GM12878 (cell line): ENCODE measurements at regions not wholly inside any gene's neighbourhood (a gene's known extent, or its start where the extent isn't known, plus 50 kb on each side); places are given as distances from the start of the nearest gene placed in this dataset.

ENCODE experiments used
- ATAC-seq: fragments of 200-7000 bp; cut with Tn5 transposase; 3 replicates; pipeline ENCODE4 v1.9.1; 2020; ENCODE audit warnings: mild to moderate bottlenecking, moderate library complexity
- BruUV-seq: library from RNA; stranded (reverse); fragments of 400-500 nt; replicated peaks from 2 replicates; lab custom pipeline; 2021; lab: Mats Ljungman, UMichigan
- CTCF ChIA-PET: fragments of 300-600 bp; sonication (Branson Sonifier 250); formaldehyde crosslinking; extraction: SDS; loops from one replicate; lab custom pipeline; 2021; ENCODE audit warnings: inconsistent platforms; lab: Yijun Ruan, JAX
- POLR2A ChIA-PET: fragments of 350-600 bp; formaldehyde crosslinking; extraction: SDS; loops from one replicate; lab custom pipeline; 2021; ENCODE audit warnings: inconsistent platforms; lab: Charles Lee
- RAD21 ChIA-PET: fragments of 300-600 bp; sonication (Branson Sonifier 250); formaldehyde crosslinking; loops from one replicate; lab custom pipeline; 2023; ENCODE audit warnings: antibody characterized with exemption; ENCODE audit not compliant: unreplicated experiment; lab: Charles Lee
- SMC1A ChIA-PET: fragments of 300-600 bp; sonication (Branson Sonifier 250); formaldehyde crosslinking; loops from one replicate; lab custom pipeline; 2023; ENCODE audit not compliant: unreplicated experiment, uncharacterized antibody; lab: Charles Lee
- DNase-seq: peaks from one replicate; pipeline ENCODE4 v3.0.0-alpha.2; 2011; ENCODE audit warnings: low read depth, low spot score
- FAIRE-seq: peaks from 3 replicates; lab custom pipeline; 2011; peaks lifted over from hg19 to GRCh38; lab: Jason Lieb, UNC
- H2AFZ ChIP-seq: 2 replicates; pipeline ENCODE4 v1.6.0; 2011; ENCODE audit warnings: low read depth, low read length, control low read depth; ENCODE audit not compliant: control insufficient read depth
- H3K27ac ChIP-seq: 2 replicates; pipeline ENCODE4 v1.5.1; 2011; ENCODE audit warnings: control low read depth; ENCODE audit not compliant: control insufficient read depth, insufficient read depth
- H3K27me3 ChIP-seq, 2 experiments: replicated peaks in 1 of 2; 2 replicates each; pipeline versions ENCODE4 v1.6.0 to v1.6.1; 2011; ENCODE audit warnings: low read length in 1 of 2; ENCODE audit not compliant: control insufficient read depth in 2 of 2, insufficient read depth in 2 of 2
- H3K36me3 ChIP-seq, 2 experiments: 2 replicates each; pipeline ENCODE4 v1.5.1; 2011; ENCODE audit warnings: low read length in 1 of 2; ENCODE audit not compliant: control insufficient read depth in 2 of 2, insufficient read depth in 2 of 2
- H3K4me1 ChIP-seq: 2 replicates; pipeline ENCODE4 v1.6.1; 2011; ENCODE audit warnings: mild to moderate bottlenecking, low read length, moderate library complexity, mixed read lengths; ENCODE audit not compliant: control insufficient read depth, insufficient read depth
- H3K4me2 ChIP-seq: 2 replicates; pipeline ENCODE4 v1.6.0; 2011; ENCODE audit warnings: control low read depth; ENCODE audit not compliant: control insufficient read depth, insufficient read depth
- H3K4me3 ChIP-seq: fragments of 200-600 bp; sonication (generic); 2 replicates; pipeline ENCODE4 v1.5.1; 2016
- H3K79me2 ChIP-seq: 2 replicates; pipeline ENCODE4 v1.6.0; 2011; ENCODE audit warnings: low read length; ENCODE audit not compliant: control insufficient read depth, insufficient read depth
- H3K9ac ChIP-seq: 2 replicates; pipeline ENCODE4 v1.8.0; 2011; ENCODE audit warnings: low read length, control low read depth, mixed read lengths; ENCODE audit not compliant: control insufficient read depth, insufficient read depth
- H3K9me3 ChIP-seq: replicated peaks from 3 replicates; pipeline ENCODE4 v1.5.1; 2011; ENCODE audit warnings: mild to moderate bottlenecking, low read length; ENCODE audit not compliant: control insufficient read depth, insufficient read depth
- H4K20me1 ChIP-seq: 2 replicates; pipeline ENCODE4 v1.6.0; 2011; ENCODE audit not compliant: control insufficient read depth, insufficient read depth
- CBX5 ChIP-seq: sonication (generic); IDR thresholded peaks from 2 replicates; pipeline ENCODE4 v1.6.1; 2016; ENCODE audit warnings: low read depth, moderate library complexity, mild to moderate bottlenecking, inconsistent platforms
- EED ChIP-seq: sonication (generic); IDR thresholded peaks from 2 replicates; pipeline ENCODE4 v1.6.1; 2016; ENCODE audit warnings: antibody characterized with exemption, low read depth
- JUNB ChIP-seq: IDR thresholded peaks from 2 replicates; pipeline ENCODE4 v1.6.1; 2016; ENCODE audit warnings: antibody characterized with exemption, mild to moderate bottlenecking
- MXI1 ChIP-seq: fragments of 150-350 bp; IDR thresholded peaks from 2 replicates; pipeline ENCODE4 v1.6.1; 2011; ENCODE audit warnings: low read depth, mild to moderate bottlenecking, inconsistent platforms, low read length, improper control_type of control experiment
- NR2F1 ChIP-seq: fragments of 450-650 bp; conservative IDR thresholded peaks from 2 replicates; pipeline ENCODE4 v1.6.1; 2017; ENCODE audit warnings: mild to moderate bottlenecking
- POLR2AphosphoS2 ChIP-seq: IDR thresholded peaks from 2 replicates; pipeline ENCODE4 v1.6.1; 2011; ENCODE audit warnings: low read depth, mild to moderate bottlenecking, low read length, improper control_type of control experiment, moderate library complexity
- TCF12 ChIP-seq: IDR thresholded peaks from 2 replicates; pipeline ENCODE4 v1.6.1; 2011; ENCODE audit warnings: low read depth, mild to moderate bottlenecking, low read length
- TCF3 ChIP-seq: IDR thresholded peaks from 2 replicates; pipeline ENCODE4 v1.6.1; 2012; ENCODE audit warnings: low read depth, mild to moderate bottlenecking, low read length, borderline replicate concordance; ENCODE audit not compliant: insufficient read depth
- YY1 ChIP-seq: IDR thresholded peaks from 2 replicates; pipeline ENCODE4 v1.6.1; 2011; ENCODE audit warnings: low read depth, mild to moderate bottlenecking, low read length
- WGBS: methylation state at CpG from one replicate; pipeline ENCODE4 v1.1.6; 2016; ENCODE audit warnings: low lambda C conversion rate; ENCODE audit not compliant: insufficient replicate concordance, insufficient coverage; ENCODE audit errors: missing lambda C conversion rate; 5-methylcytosine and 5-hydroxymethylcytosine counted together
- in situ Hi-C: fragments of 300-500 bp; cut with MboI; formaldehyde crosslinking; loops from 9 replicates; pipeline ENCODE4 v1.14.3; 2018; ENCODE audit warnings: mixed read lengths
- intact Hi-C: fragments of 100-400 bp; cut with micrococcal nuclease; formaldehyde crosslinking; loops from one replicate; pipeline ENCODE4 v1.14.2; 2022; ENCODE audit not compliant: unreplicated experiment
- TF ChIP-seq, protein P1 (sequence below): fragments of 450-650 bp; formaldehyde crosslinking; IDR thresholded peaks from 2 replicates; pipeline ENCODE4 v1.4.0; 2022; ENCODE audit warnings: mild to moderate bottlenecking, moderate library complexity
- TF ChIP-seq, protein P2 (sequence below): IDR thresholded peaks from 2 replicates; pipeline ENCODE4 v1.6.1; 2012; ENCODE audit warnings: low read length, inconsistent platforms

DNA sequence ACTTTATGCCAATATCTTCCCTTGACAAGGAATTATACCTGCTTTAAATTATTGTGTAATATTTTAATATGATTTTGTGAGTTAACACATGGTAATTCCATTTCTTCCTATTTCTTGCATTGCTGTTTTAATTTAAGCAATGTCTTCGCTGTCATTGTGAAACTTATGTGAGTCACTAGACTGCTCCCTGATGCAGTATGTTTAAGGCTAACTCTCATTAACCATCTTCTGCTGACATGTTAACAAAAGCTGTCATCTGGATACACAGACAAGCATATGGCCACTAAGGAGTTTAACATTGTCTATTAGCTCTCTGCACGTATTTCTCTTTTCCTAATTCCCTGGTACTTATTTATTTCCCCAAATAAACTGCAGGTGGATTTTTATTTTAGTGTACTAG, 980.8 kb upstream of the CTNND2 start:
- no TSS peak for BruUV-seq
- H3K4me2 ChIP-seq = no peak overlapping the region
- ChIA-PET SMC1A (interaction anchor here (0.7 kb wide), 1 partner anchor 23 kb away, joined by 3 read pairs; no protein-coding TSS in a partner anchor), RAD21 (no interaction called here), CTCF (interaction anchor here (0.6 kb wide), 1 partner anchor 439 kb away, joined by 4 read pairs; no protein-coding TSS in a partner anchor), POLR2A (no interaction called here)
- in situ Hi-C loops (no loop called here), intact Hi-C loops (no loop called here)
- no peaks in the 10 kb centered on the region for H4K20me1 ChIP-seq
- ATAC-seq (no peak), DNase-seq (no peak), FAIRE-seq (no peak)
- H3K9ac ChIP-seq = no peak overlapping the region
- H3K27ac ChIP-seq = no peak overlapping the region
- no peaks in the 10 kb centered on the region for H3K27me3 ChIP-seq
- WGBS = 0% methylated on average over 2 of the region's 2 CpGs
- no peak overlapping the region for H3K4me3 ChIP-seq
- TF ChIP-seq, protein P1, sequence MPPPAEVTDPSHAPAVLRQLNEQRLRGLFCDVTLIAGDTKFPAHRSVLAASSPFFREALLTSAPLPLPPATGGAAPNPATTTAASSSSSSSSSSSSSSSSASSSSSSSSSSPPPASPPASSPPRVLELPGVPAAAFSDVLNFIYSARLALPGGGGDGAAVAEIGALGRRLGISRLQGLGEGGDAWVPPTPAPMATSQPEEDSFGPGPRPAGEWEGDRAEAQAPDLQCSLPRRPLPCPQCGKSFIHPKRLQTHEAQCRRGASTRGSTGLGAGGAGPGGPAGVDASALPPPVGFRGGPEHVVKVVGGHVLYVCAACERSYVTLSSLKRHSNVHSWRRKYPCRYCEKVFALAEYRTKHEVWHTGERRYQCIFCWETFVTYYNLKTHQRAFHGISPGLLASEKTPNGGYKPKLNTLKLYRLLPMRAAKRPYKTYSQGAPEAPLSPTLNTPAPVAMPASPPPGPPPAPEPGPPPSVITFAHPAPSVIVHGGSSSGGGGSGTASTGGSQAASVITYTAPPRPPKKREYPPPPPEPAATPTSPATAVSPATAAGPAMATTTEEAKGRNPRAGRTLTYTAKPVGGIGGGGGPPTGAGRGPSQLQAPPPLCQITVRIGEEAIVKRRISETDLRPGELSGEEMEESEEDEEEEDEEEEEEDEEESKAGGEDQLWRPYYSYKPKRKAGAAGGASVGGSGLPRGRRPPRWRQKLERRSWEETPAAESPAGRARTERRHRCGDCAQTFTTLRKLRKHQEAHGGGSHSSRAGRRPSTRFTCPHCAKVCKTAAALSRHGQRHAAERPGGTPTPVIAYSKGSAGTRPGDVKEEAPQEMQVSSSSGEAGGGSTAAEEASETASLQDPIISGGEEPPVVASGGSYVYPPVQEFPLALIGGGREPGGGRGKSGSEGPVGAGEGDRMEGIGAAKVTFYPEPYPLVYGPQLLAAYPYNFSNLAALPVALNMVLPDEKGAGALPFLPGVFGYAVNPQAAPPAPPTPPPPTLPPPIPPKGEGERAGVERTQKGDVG = no peak
- TF ChIP-seq EED (no peak), JUNB (no peak), MXI1 (no peak), YY1 (no peak)
- no peaks in the 10 kb centered on the region for H3K9me3 ChIP-seq
- H3K79me2 ChIP-seq = no peaks in the 10 kb centered on the region
- H3K4me1 ChIP-seq = no peaks in the 10 kb centered on the region
- no peak overlapping the region for H2AFZ ChIP-seq
- H3K36me3 ChIP-seq = no peaks in the 10 kb centered on the region

DNA sequence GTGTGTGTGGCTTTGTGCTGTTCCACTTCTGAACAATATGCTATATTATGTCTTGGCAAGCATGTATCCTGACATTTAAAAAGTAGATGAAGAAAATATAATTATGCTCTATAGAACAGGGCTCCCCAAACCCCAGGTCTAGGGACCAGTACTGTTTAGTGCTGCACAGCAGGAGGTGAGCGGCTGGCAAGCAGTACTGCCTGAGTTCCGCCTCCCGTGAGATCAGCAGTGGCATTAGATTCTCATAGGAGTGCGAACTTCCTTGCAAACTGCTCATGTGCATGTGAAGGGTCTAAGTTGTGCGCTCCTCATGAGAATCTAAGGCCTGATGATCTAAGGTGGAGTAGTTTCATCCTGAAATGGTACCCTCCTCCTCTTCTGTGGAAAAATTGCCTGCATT, 979.1 kb upstream of the CTNND2 start:
- in situ Hi-C loops = no loop called here
- FAIRE-seq = no peak

More for the DNA sequence above, 979.1 kb upstream of the CTNND2 start:
- H3K79me2 ChIP-seq = no peaks in the 10 kb centered on the region
- 15% methylated on average over 5 of the region's 5 CpGs for WGBS
- CTCF ChIA-PET = no interaction called here
- SMC1A ChIA-PET = no interaction called here
- H3K9me3 ChIP-seq = no peaks in the 10 kb centered on the region
- intact Hi-C loops = no loop called here
- no peak overlapping the region for H2AFZ ChIP-seq
- no peaks in the 10 kb centered on the region for H3K27me3 ChIP-seq
- POLR2A ChIA-PET = no interaction called here
- H3K4me3 ChIP-seq = no peak overlapping the region
- no peak for ATAC-seq
- no peak overlapping the region for H3K27ac ChIP-seq
- H3K9ac ChIP-seq = no peak overlapping the region
- no peaks in the 10 kb centered on the region for H3K36me3 ChIP-seq
- no peaks in the 10 kb centered on the region for H3K4me1 ChIP-seq
- BruUV-seq = no TSS peak
- TF ChIP-seq NR2F1 (no peak), TCF3 (no peak), POLR2AphosphoS2 (no peak), TCF12 (no peak), CBX5 (no peak)
- TF ChIP-seq, protein P2, sequence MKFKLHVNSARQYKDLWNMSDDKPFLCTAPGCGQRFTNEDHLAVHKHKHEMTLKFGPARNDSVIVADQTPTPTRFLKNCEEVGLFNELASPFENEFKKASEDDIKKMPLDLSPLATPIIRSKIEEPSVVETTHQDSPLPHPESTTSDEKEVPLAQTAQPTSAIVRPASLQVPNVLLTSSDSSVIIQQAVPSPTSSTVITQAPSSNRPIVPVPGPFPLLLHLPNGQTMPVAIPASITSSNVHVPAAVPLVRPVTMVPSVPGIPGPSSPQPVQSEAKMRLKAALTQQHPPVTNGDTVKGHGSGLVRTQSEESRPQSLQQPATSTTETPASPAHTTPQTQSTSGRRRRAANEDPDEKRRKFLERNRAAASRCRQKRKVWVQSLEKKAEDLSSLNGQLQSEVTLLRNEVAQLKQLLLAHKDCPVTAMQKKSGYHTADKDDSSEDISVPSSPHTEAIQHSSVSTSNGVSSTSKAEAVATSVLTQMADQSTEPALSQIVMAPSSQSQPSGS = no peak
- TF ChIP-seq, all 136 proteins: peak for 0
- Histone ChIP-seq H3K4me2 (no peak overlapping the region), H4K20me1 (no peaks in the 10 kb centered on the region)
- RAD21 ChIA-PET = no interaction called here
- no peak for DNase-seq
